ENCODE measurements at regions not wholly inside any gene's neighbourhood (a gene's known extent, or its start where the extent isn't known, plus 50 kb on each side); places are given as distances from the start of the nearest gene placed in this dataset.
A peak's percentile ranks its signal among the peaks of the same experiment; 100 is the strongest.

DNA sequence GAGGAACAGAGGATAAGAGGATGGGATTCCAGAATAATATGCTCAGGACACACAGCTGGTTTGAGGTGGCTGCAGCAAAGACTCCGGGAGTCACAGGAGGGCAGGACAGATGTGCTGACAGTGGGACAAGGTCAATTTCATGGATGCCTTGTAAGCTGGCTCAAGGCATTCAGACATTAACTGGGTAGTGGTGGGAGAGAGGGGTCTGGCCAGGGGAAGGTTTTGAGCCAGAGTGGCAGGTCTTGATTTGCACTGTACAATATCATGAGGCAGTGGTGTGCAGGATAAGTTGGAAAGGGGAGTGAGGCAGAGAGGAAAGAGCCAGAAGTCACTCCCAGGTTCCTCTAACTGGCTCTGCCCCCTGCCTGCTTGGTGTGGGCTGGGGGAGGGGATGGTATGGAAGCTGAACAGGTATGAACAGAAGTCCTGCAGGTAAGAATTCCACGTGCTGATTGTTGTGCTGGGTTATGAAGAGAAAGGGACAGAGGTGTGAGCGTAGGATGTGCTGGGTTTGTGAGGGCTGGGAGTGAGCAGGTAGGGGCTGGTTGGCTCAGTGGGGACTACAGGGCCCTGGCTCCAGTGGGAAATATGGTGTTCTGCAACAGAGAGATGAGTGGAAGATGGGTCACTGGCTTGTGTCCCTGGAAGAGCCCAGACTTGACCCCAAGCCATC is 141.7 kb upstream of the COPS8 start:
- 78 to 84% methylated on average over 3 of the region's 3 CpGs for WGBS, 2 donors

DNA sequence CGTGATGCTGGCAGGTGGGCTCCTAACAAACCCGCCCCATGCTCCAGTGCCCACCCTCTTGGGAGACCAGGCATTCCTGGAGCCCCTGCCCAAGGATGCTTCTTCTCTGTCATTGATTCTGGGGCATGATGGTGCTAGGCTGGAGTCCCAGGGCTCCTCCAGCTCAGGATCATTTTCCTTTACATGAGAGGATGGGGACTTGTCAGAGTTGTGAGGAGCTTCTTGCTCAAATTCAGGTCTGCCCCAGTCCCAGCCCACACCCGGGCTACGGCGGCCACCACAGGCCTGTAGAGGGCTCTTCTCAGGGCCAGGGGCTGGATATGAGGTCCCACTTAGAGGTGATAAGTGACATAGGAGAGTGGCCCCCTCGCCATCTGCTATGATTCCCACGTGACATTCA is 141.1 kb upstream of the COPS8 start:
- intact Hi-C loops (cut with DNase I; ENCODE audit: low total_unique reads), result no loop called here
- TF ChIP-seq, protein P1, sequence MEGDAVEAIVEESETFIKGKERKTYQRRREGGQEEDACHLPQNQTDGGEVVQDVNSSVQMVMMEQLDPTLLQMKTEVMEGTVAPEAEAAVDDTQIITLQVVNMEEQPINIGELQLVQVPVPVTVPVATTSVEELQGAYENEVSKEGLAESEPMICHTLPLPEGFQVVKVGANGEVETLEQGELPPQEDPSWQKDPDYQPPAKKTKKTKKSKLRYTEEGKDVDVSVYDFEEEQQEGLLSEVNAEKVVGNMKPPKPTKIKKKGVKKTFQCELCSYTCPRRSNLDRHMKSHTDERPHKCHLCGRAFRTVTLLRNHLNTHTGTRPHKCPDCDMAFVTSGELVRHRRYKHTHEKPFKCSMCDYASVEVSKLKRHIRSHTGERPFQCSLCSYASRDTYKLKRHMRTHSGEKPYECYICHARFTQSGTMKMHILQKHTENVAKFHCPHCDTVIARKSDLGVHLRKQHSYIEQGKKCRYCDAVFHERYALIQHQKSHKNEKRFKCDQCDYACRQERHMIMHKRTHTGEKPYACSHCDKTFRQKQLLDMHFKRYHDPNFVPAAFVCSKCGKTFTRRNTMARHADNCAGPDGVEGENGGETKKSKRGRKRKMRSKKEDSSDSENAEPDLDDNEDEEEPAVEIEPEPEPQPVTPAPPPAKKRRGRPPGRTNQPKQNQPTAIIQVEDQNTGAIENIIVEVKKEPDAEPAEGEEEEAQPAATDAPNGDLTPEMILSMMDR (IDR thresholded peaks at IDR 0.05), result no peak
- TF ChIP-seq POLR2A (IDR thresholded peaks at IDR 0.05), result no peak
- no peak overlapping the region for H3K4me3 ChIP-seq (ENCODE audit: low read depth, poor library complexity, severe bottlenecking)
- DNase-seq (ENCODE audit: low spot score in 2 of 2), result peak in 1 of 2 donors; percentile 6
- WGBS, 2 donors, result 92% methylated on average over 4 to 5 of the region's 7 CpGs

More for the DNA sequence above, 141.7 kb upstream of the COPS8 start:
- peak in 1 of 2 donors; percentile 4 for DNase-seq (ENCODE audit: low spot score in 2 of 2)
- H3K4me3 ChIP-seq (ENCODE audit: low read depth, poor library complexity, severe bottlenecking), result no peak overlapping the region
- intact Hi-C loops (cut with DNase I; ENCODE audit: low total_unique reads), result no loop called here
- TF ChIP-seq, protein P1 (IDR thresholded peaks at IDR 0.05), result no peak
- no peak for TF ChIP-seq POLR2A (IDR thresholded peaks at IDR 0.05)

DNA sequence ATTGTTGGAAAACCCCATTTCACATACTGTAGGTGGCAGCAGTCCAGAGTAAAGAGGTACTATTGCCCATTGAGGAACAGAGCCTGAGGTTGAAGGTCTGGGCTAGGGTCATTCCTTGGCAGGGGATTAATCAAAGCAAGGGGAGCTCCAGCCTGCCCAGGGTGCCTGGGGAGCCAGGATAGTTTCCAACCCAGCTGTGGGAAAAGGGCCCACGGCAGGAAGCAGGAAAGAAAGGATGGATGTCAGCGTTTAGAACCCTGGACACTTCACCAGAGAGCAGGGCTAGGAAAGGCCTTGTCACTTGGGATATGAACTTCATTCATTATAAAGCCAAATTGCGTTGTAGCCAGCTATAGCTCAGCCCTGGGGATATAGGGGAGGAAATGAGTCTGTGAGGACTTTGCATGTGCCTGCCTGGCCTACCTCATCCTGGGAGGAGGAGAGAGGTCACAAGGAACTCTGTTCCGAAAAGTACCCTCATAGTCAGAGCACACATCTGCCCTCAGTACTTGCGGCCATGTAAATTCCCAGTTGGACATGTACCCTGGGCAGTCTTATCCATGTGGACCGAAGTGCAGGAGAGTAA is 140.2 kb upstream of the COPS8 start:
- peak in 1 of 2 donors; percentile 1 for DNase-seq (ENCODE audit: low spot score in 2 of 2)
- TF ChIP-seq POLR2A (IDR thresholded peaks at IDR 0.05), result no peak
- TF ChIP-seq, protein P1 (IDR thresholded peaks at IDR 0.05), result no peak
- 78 to 86% methylated on average over 6 of the region's 6 CpGs for WGBS, 2 donors
- intact Hi-C loops (cut with DNase I; ENCODE audit: low total_unique reads), result no loop called here
- no peak overlapping the region for H3K4me3 ChIP-seq (ENCODE audit: low read depth, poor library complexity, severe bottlenecking)

DNA sequence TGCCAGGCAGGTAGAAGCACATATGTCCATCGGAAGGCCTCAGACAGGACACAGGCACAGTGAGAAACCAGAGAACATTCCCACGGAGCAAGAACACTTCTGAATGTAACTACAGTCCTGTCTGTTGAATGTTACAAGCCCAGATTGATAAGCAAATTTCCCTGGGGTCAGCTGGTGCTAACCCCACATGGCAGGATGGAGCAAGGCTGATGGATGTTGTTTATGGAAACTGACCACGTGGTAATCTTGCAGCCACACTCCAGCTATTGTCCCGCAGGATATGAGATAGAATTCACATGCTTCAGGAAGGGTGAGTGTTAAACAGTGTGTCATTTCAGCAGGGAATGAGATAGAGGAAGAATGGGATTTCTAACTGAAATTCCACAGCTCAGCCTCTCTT is 138.8 kb upstream of the COPS8 start:
- WGBS, 2 donors, result 72 to 73% methylated on average over 4 of the region's 4 CpGs
- H3K4me3 ChIP-seq (ENCODE audit: low read depth, poor library complexity, severe bottlenecking), result no peak overlapping the region
- DNase-seq (ENCODE audit: low spot score in 2 of 2), result peak in 1 of 2 donors; percentile 10

DNA sequence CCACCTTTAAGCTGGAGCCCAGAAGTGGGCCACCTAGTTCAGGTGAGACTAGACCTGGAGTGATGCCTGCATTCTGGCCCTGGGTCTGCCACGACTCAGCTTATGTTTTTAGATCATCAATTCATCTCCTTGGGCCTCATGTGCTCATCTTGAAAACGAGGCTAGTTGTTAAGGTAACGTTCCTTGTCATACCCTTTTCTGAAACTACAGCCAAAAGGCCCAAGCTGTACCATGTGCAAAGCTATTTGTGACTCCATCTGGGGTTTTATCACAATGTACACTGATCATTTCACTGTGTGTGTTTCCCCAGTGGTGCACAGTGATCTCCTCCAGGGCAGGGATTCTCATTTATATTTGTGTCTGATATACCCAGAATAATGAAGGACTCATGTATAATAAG is 138.4 kb upstream of the COPS8 start:
- WGBS, 2 donors, result 84 to 89% methylated on average over 3 of the region's 3 CpGs
- no peak overlapping the region for H3K4me3 ChIP-seq (ENCODE audit: low read depth, poor library complexity, severe bottlenecking)
- DNase-seq (ENCODE audit: low spot score in 2 of 2), result no peak
- no peak for TF ChIP-seq POLR2A (IDR thresholded peaks at IDR 0.05)
- TF ChIP-seq, protein P1 (IDR thresholded peaks at IDR 0.05), result no peak
- intact Hi-C loops (cut with DNase I; ENCODE audit: low total_unique reads), result no loop called here

More for the DNA sequence above, 138.8 kb upstream of the COPS8 start:
- intact Hi-C loops (cut with DNase I; ENCODE audit: low total_unique reads), result no loop called here
- TF ChIP-seq, protein P1 (IDR thresholded peaks at IDR 0.05), result no peak
- TF ChIP-seq POLR2A (IDR thresholded peaks at IDR 0.05), result no peak
